ENCODE measurements at regions not wholly inside any gene's neighbourhood (a gene's known extent, or its start where the extent isn't known, plus 50 kb on each side); places are given as distances from the start of the nearest gene placed in this dataset.

- Histone ChIP-seq H3K9me3 (ENCODE audit: low read depth, low read length, poor library complexity, severe bottlenecking) (no peaks in the 10 kb centered on the region), H3K27me3 (replicated peaks; ENCODE audit: insufficient read depth, low read depth, low read length, poor library complexity) (no peaks in the 10 kb centered on the region), H3K36me3 (ENCODE audit: insufficient read depth, low read length, poor library complexity, severe bottlenecking) (no peaks in the 10 kb centered on the region), H3K27ac (ENCODE audit: low read depth, low read length, poor library complexity, severe bottlenecking) (no peak overlapping the region), H3K4me3 (ENCODE audit: low read depth, low read length, poor library complexity, severe bottlenecking) (no peak overlapping the region), H3K4me1 (ENCODE audit: insufficient read depth, low read length, poor library complexity, severe bottlenecking) (no peaks in the 10 kb centered on the region)
- no TSS peak for BruUV-seq (replicated peaks)
- ChIA-PET POLR2A (ENCODE audit: low non-redundant PET) (no interaction called here), CTCF (no interaction called here)
- TF ChIP-seq CTCF (conservative IDR thresholded peaks at IDR 0.05; ENCODE audit: low read depth, low read length): no peak
- TF ChIP-seq EZH2 (IDR thresholded peaks at IDR 0.05; ENCODE audit: borderline replicate concordance, low read depth, low read length, poor library complexity, severe bottlenecking): no peak
- intact Hi-C loops (cut with micrococcal nuclease; ENCODE audit: unreplicated experiment): no loop called here
- DNase-seq (ENCODE audit: low spot score): no peak
Measured at GRCh38 chr2:78646533-78647364, 378.8 kb upstream of the REG3G start.

GRCh38 chr2:78648558-78648957 is 376.9 kb upstream of the REG3G start:
- H3K4me1 ChIP-seq (ENCODE audit: insufficient read depth, low read length, poor library complexity, severe bottlenecking): no peaks in the 10 kb centered on the region
- DNase-seq (ENCODE audit: low spot score): no peak
- no peak overlapping the region for H3K4me3 ChIP-seq (ENCODE audit: low read depth, low read length, poor library complexity, severe bottlenecking)
- intact Hi-C loops (cut with micrococcal nuclease; ENCODE audit: unreplicated experiment): no loop called here
- ChIA-PET POLR2A (ENCODE audit: low non-redundant PET) (no interaction called here), CTCF (no interaction called here)
- BruUV-seq (replicated peaks): no TSS peak
- no peaks in the 10 kb centered on the region for H3K27me3 ChIP-seq (replicated peaks; ENCODE audit: insufficient read depth, low read depth, low read length, poor library complexity)
- H3K36me3 ChIP-seq (ENCODE audit: insufficient read depth, low read length, poor library complexity, severe bottlenecking): no peaks in the 10 kb centered on the region
- H3K27ac ChIP-seq (ENCODE audit: low read depth, low read length, poor library complexity, severe bottlenecking): no peak overlapping the region
- H3K9me3 ChIP-seq (ENCODE audit: low read depth, low read length, poor library complexity, severe bottlenecking): no peaks in the 10 kb centered on the region
- TF ChIP-seq CTCF (conservative IDR thresholded peaks at IDR 0.05; ENCODE audit: low read depth, low read length) (no peak), EZH2 (IDR thresholded peaks at IDR 0.05; ENCODE audit: borderline replicate concordance, low read depth, low read length, poor library complexity, severe bottlenecking) (no peak)

- ChIA-PET CTCF (no interaction called here), POLR2A (ENCODE audit: low non-redundant PET) (no interaction called here)
- DNase-seq (ENCODE audit: low spot score): no peak
- no peaks in the 10 kb centered on the region for H3K4me1 ChIP-seq (ENCODE audit: insufficient read depth, low read length, poor library complexity, severe bottlenecking)
- intact Hi-C loops (cut with micrococcal nuclease; ENCODE audit: unreplicated experiment): no loop called here
- no peaks in the 10 kb centered on the region for H3K27me3 ChIP-seq (replicated peaks; ENCODE audit: insufficient read depth, low read depth, low read length, poor library complexity)
- H3K4me3 ChIP-seq (ENCODE audit: low read depth, low read length, poor library complexity, severe bottlenecking): no peak overlapping the region
- no TSS peak for BruUV-seq (replicated peaks)
- peaks cover 9% of the 10 kb centered on the region for H3K9me3 ChIP-seq (ENCODE audit: low read depth, low read length, poor library complexity, severe bottlenecking)
- H3K27ac ChIP-seq (ENCODE audit: low read depth, low read length, poor library complexity, severe bottlenecking): no peak overlapping the region
- TF ChIP-seq EZH2 (IDR thresholded peaks at IDR 0.05; ENCODE audit: borderline replicate concordance, low read depth, low read length, poor library complexity, severe bottlenecking) (no peak), CTCF (conservative IDR thresholded peaks at IDR 0.05; ENCODE audit: low read depth, low read length) (no peak)
- H3K36me3 ChIP-seq (ENCODE audit: insufficient read depth, low read length, poor library complexity, severe bottlenecking): no peaks in the 10 kb centered on the region
Measured at GRCh38 chr2:78654941-78655340, 370.6 kb upstream of the REG3G start.

Measured in A673 (cell line).